Stimulated activated CD4-positive, alpha-beta T cell treated with anti-CD3 and anti-CD28 coated beads, Interleukin-15, amount 100 ng/mL, for 24 hours (primary cell): ENCODE measurements at regions not wholly inside any gene's neighbourhood (a gene's known extent, or its start where the extent isn't known, plus 50 kb on each side); places are given as distances from the start of the nearest gene placed in this dataset.
"Not testable (repeated sequence)": the region's sequence is repeated elsewhere in the genome, so short reads cannot be mapped to it uniquely, and the experiment has no call there.

Experiments used
- DNase-seq: peaks from one replicate; pipeline ENCODE4 v3.0.0-alpha.2; 2020

- DNase-seq = no peak
Observed at GRCh38 chr1:194039578-194039977, 853.2 kb upstream of the B3GALT2 start.

- no peak for DNase-seq
Observed at GRCh38 chr1:194033646-194034045, 847.2 kb upstream of the B3GALT2 start.

- DNase-seq = no peak
Observed at GRCh38 chr1:194028002-194028401, 841.6 kb upstream of the B3GALT2 start.

- no peak for DNase-seq
Observed at GRCh38 chr1:194026422-194026821, 840.0 kb upstream of the B3GALT2 start.

- no peak for DNase-seq
Observed at GRCh38 chr1:194024659-194025058, 838.2 kb upstream of the B3GALT2 start.

GRCh38 chr1:194014014-194014413 is 827.6 kb upstream of the B3GALT2 start:
- DNase-seq = no peak

- no peak for DNase-seq
Observed at GRCh38 chr1:194013561-194013960, 827.1 kb upstream of the B3GALT2 start.

- DNase-seq = no peak
Observed at GRCh38 chr1:194004146-194004545, 817.7 kb upstream of the B3GALT2 start.

- not testable (repeated sequence) for DNase-seq
Observed at GRCh38 chr1:194001726-194002350, 815.4 kb upstream of the B3GALT2 start.

GRCh38 chr1:193988885-193989284 is 802.5 kb upstream of the B3GALT2 start:
- no peak for DNase-seq

GRCh38 chr1:193979219-193979618 is 792.8 kb upstream of the B3GALT2 start:
- DNase-seq = no peak

GRCh38 chr1:193974286-193974798 is 787.9 kb upstream of the B3GALT2 start:
- DNase-seq = no peak

GRCh38 chr1:193973428-193973827 is 787.0 kb upstream of the B3GALT2 start:
- no peak for DNase-seq

- no peak for DNase-seq
Observed at GRCh38 chr1:193971595-193971994, 785.2 kb upstream of the B3GALT2 start.

GRCh38 chr1:193960499-193960898 is 774.1 kb upstream of the B3GALT2 start:
- DNase-seq = no peak

GRCh38 chr1:193960040-193960439 is 773.6 kb upstream of the B3GALT2 start:
- no peak for DNase-seq

GRCh38 chr1:193957556-193958095 is 771.2 kb upstream of the B3GALT2 start:
- no peak for DNase-seq

- DNase-seq = no peak
Observed at GRCh38 chr1:193952778-193953374, 766.5 kb upstream of the B3GALT2 start.

GRCh38 chr1:193951984-193952383 is 765.6 kb upstream of the B3GALT2 start:
- DNase-seq = no peak

GRCh38 chr1:193944454-193944853 is 758.0 kb upstream of the B3GALT2 start:
- no peak for DNase-seq

- DNase-seq = no peak
Observed at GRCh38 chr1:193940176-193940575, 753.8 kb upstream of the B3GALT2 start.

- no peak for DNase-seq
Observed at GRCh38 chr1:193939585-193939984, 753.2 kb upstream of the B3GALT2 start.

GRCh38 chr1:193937308-193937707 is 750.9 kb upstream of the B3GALT2 start:
- no peak for DNase-seq

GRCh38 chr1:193932979-193933378 is 746.6 kb upstream of the B3GALT2 start:
- DNase-seq = no peak

- no peak for DNase-seq
Observed at GRCh38 chr1:193931356-193931755, 744.9 kb upstream of the B3GALT2 start.
